Eye (tissue), 1 donor: ENCODE measurements at regions not wholly inside any gene's neighbourhood (a gene's known extent, or its start where the extent isn't known, plus 50 kb on each side); places are given as distances from the start of the nearest gene placed in this dataset.

Experiments
- DNase-seq: peaks from one replicate; pipeline ENCODE4 v3.0.0-alpha.2; 2015

GRCh38 chr3:181860235-181860634, 148.5 kb downstream of the SOX2 start:
- DNase-seq: no peak

- no peak for DNase-seq
Observed at GRCh38 chr3:181862502-181862901, 150.8 kb downstream of the SOX2 start.

- DNase-seq: no peak
Observed at GRCh38 chr3:181868576-181869082, 156.9 kb downstream of the SOX2 start.

GRCh38 chr3:181872887-181873286, 161.2 kb downstream of the SOX2 start:
- DNase-seq: peak; percentile 22

GRCh38 chr3:181879926-181880325, 168.2 kb downstream of the SOX2 start:
- peak; percentile 5 for DNase-seq

GRCh38 chr3:181880331-181880730, 168.6 kb downstream of the SOX2 start:
- peak; percentile 60 for DNase-seq

GRCh38 chr3:181881749-181882148, 170.0 kb downstream of the SOX2 start:
- DNase-seq: no peak

- no peak for DNase-seq
Observed at GRCh38 chr3:181885868-181886630, 174.3 kb downstream of the SOX2 start.

- no peak for DNase-seq
Observed at GRCh38 chr3:181886676-181887075, 175.0 kb downstream of the SOX2 start.

GRCh38 chr3:181887685-181888084, 176.0 kb downstream of the SOX2 start:
- no peak for DNase-seq

- DNase-seq: no peak
Observed at GRCh38 chr3:181888234-181888633, 176.5 kb downstream of the SOX2 start.

GRCh38 chr3:181892848-181893247, 181.1 kb downstream of the SOX2 start:
- DNase-seq: no peak

- DNase-seq: no peak
Observed at GRCh38 chr3:181896605-181897004, 184.9 kb downstream of the SOX2 start.

GRCh38 chr3:181899702-181900101, 188.0 kb downstream of the SOX2 start:
- DNase-seq: no peak

GRCh38 chr3:181901626-181902025, 189.9 kb downstream of the SOX2 start:
- DNase-seq: no peak

- no peak for DNase-seq
Observed at GRCh38 chr3:181906338-181906737, 194.6 kb downstream of the SOX2 start.

GRCh38 chr3:181909241-181909640, 197.5 kb downstream of the SOX2 start:
- no peak for DNase-seq

- DNase-seq: no peak
Observed at GRCh38 chr3:181912384-181912783, 200.7 kb downstream of the SOX2 start.

- DNase-seq: no peak
Observed at GRCh38 chr3:181913254-181913653, 201.5 kb downstream of the SOX2 start.

- DNase-seq: no peak
Observed at GRCh38 chr3:181915551-181915950, 203.8 kb downstream of the SOX2 start.

- DNase-seq: no peak
Observed at GRCh38 chr3:181916013-181916412, 204.3 kb downstream of the SOX2 start.

GRCh38 chr3:181917027-181917426, 205.3 kb downstream of the SOX2 start:
- DNase-seq: no peak

- no peak for DNase-seq
Observed at GRCh38 chr3:181919375-181919774, 207.7 kb downstream of the SOX2 start.

GRCh38 chr3:181920409-181920808, 208.7 kb downstream of the SOX2 start:
- no peak for DNase-seq

- DNase-seq: no peak
Observed at GRCh38 chr3:181921220-181921619, 209.5 kb downstream of the SOX2 start.
